GM21529 (cell line): ENCODE measurements at regions not wholly inside any gene's neighbourhood (a gene's known extent, or its start where the extent isn't known, plus 50 kb on each side); places are given as distances from the start of the nearest gene placed in this dataset.

Experiments used
- ATAC-seq: cut with Tn5 transposase; IDR thresholded peaks from one replicate; pipeline ENCODE4 v1.9.1; 2021; ENCODE audit not compliant: unreplicated experiment

DNA sequence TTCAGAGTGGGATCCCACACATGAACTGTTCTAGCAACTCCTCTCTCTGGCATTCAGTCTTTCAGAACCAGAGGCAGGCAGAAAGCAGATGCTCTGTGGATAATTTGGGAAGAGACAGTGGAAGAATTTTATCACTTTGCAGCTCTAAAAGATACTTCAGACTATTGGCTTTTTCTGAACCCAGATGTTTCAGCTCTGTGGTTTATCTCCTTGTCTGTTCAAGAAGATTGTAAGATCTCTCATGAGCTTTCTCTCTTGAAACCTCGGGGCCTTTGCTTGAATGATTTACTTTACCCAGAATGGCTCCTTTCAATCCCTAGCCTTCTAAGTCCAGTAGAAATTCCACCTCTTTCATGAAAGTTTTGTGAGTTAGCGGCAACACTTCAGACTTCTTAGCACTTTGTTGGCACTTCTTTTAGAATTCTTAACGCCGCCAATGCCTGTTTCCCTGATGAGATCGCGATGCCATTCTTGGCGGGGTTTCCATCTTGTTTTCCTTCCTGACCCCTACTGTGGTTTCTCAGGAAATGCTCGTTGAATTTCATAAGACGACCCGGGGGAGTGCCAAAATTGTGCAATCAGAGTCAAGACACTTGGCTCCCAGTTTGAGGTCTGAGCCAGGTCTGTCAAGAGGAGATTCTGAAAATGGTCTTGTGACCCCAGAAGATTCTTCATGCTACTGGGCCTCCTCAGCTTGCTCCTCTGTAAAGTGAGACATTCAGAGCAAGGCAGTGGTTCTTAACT lies 107.0 kb upstream of the PRICKLE1 start:
- ATAC-seq = no peak

DNA sequence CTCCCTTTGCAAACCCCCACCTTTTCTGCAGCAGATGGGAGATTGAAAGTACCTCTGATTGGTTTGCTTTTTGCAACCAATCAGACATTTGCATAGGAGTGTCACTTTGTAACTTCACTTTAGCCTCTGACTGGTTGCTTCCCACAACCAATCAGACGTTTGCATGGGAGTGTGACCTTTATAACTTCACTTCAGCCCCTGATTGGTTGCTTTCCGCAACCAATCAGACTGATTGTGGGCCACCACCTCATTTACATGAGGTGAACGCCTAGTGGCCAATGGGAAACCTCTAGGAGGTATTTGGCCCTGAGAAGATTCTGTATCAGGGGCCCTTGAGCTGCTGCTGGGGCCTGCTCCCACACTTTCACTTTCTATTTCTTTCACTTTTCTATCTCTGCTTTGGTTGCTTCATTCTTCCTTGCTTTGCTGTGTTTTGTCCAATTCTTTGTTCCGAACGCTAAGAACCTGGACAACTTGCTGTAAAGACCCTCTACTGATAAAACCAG lies 106.0 kb upstream of the PRICKLE1 start:
- no peak for ATAC-seq

DNA sequence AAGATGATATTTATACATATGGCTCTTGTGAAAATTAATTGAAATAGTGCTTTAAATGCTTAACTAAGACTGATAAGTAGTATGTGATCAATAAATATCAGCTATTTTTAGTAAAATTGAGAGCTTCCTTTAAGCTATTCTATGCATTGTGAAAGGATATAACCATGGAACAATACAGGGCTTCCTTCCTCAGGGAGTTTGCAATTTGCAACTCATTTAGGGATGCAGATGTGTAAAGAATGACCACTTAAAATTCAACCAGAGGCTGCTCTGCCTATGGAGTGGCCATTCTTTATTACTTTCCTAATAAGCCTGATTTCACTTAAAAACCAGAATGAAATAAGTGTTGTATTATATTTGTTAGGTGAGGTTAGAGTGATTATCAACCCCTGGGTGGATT lies 103.2 kb upstream of the PRICKLE1 start:
- no peak for ATAC-seq

DNA sequence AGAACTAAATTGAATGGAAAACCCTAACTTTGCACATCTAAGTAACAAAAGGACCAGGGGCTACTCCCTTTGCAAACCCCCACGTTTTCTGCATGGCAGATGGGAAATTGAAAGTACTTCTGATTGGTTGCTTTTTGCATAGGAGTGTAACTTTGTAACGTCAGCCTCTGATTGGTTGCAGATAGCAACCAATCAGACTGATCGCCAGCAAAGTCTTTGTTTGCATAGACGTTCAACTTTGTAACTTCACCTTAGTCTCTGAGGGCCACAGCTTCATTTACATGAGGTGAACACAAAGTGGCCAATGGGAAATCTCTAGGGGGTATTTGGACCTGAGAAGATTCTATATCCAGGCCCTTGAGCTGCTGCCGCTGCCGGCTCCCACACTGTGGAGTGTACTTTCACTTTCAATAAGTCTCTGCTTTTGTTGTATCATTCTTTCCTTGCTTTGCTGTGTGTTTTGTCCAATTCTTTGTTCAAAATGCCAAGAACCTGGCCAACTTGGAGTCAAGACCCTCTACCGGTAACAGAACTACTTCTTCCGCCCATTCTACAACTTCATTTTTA lies 102.5 kb upstream of the PRICKLE1 start:
- no peak for ATAC-seq

DNA sequence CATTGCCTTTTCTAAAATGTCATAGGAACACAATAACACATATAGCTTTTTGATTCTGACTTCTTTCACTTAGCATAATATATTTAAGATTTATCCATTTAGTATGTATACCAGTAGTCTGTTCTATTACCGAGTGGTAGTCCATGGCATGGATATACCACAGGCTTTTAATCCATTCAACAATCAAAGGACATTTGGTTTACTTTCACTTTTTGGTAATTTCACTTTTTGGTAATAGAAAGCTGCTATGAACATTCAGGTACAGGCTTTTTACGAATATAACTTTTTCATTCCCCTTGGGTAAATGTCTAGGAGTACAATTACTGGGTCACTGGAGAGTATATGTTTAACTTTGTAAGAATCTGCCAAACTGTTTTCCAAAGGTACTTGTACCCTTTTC lies 100.7 kb upstream of the PRICKLE1 start:
- no peak for ATAC-seq

DNA sequence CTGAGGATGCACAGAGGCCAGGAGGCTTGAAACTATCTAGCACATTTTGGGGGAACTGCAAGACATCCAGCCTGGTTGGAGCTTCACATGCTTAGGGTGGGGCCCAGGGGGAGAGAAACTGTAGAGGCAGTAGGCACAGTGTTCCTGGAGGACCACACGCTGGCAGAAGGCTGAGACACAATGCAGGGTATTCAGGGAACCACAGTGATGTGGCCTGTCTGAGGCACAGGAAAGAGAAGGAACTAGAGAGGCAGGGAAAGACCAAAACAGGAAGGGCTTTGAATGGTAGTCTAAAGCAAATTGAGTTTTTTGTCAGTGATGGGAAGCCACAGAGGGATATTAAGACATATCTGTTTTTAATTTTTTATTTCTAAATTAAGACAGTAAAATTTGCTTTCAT lies 100.2 kb upstream of the PRICKLE1 start:
- no peak for ATAC-seq

DNA sequence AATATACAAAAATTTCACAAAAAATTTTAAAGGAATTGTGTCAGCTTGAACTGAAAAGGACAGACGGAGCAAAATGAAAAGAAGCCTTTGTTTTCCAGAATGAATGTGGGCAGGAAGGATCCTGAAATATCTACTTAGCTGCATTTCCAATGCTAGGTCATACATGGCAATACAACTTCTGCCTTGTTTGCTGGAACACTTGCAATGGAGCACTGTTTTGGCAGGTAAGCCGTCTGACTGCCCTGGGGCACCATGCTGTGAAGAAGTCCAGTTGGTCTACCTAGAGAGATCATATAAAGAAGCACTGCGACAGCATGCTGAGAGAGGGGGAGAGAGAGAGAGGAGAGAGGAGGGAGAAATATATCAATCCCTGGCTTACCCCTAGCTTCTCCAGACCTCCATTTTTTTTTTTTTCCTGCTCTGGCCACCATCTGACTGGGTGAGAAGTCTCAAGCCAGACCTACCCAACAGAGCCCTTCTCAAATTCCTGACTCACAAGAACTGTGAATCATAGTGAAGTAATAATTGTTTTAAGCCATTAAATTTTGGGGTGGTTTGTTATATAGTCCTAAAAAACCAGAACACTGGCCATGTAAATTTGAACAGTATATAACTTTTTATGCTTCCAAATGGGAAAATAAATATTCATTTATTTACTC lies 97.1 kb upstream of the PRICKLE1 start:
- no peak for ATAC-seq

DNA sequence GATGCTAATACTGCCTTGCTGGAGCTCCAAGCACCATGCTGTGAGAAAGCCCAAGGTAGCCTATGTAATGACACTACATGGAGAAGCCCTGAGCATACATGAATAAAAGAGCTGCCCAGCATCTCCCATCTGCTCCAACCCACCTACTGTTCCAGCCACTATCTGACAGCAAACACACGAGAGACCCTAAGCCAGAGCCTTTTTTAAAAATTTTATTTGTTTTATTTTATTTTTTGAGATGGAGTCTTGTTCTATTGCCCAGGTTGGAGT lies 95.2 kb upstream of the PRICKLE1 start:
- no peak for ATAC-seq

DNA sequence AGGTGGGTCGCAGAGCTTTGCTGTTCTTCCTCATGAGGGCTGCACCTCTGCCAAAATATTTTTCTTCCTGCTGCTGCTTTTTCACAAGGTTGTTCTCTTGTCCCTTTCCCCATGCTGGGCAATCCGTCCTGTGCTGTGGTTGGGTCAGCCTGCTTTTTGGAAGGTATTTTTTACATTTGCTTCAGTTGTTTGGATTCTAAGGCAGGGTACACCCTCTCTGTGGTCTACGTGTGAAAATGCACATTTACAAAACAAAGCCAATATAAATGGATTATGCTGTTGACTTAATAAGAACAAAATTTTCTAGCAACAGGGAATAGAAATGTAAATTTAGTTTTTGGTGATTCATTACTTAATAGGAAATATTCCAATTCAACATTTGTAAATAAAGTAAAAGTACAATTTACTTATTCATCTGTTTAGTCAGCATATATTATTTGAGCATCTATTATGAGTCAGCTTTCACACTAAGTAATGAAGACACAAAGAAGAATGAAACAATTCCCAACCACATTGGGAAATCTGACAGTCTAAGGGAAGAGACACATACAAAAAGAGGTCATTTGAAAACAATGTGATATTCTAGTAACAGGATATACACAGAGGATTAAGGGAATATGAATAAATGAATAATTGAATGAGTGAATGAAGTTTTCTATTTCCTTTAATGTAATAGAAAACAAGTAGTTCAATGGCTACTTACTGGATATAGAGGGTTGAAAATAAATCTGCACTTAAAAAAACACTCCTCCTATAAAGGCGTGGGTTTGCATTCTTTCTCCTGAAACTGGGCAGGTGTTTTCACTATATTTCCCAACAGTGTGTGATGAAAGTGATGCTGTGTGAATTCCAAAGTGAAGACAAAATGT lies 94.6 kb upstream of the PRICKLE1 start:
- ATAC-seq = no peak

DNA sequence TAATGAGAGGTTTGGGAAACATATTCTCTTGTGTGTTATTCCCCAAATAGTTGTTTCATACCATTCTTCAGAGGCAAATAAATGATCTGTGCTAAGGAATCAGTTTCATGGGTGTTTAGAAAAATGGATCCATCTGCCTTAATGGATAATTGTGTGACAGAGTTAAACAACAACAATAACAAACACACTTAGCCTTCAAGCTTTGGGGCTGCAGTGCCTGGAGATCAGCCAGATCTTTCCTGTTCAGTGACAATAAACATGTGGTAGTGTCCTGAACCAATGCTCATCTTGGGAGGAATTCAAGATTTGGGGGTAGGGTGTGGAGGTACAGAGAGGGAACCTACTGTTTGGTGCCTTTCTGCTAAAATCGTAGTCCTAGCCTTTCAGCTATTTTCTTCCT lies 93.7 kb upstream of the PRICKLE1 start:
- no peak for ATAC-seq

DNA sequence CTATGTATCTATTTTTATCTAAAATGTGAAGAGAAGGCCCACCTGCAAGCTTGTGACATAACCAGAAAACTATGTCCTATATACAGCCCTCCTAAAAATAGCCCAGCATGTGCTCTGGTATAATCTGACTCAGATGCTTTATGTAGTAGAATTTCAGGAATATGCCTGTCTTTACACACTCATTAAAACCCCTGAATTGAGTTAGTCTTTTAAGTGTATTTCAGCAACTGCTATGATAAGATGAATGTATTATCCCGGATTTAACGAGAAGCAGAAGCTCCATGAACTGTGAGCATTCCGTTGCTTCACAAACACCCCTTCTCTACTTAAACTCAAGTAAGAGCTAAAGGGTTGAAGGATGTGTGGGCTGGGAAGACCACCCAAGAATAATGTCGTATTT lies 89.9 kb upstream of the PRICKLE1 start:
- ATAC-seq = no peak

DNA sequence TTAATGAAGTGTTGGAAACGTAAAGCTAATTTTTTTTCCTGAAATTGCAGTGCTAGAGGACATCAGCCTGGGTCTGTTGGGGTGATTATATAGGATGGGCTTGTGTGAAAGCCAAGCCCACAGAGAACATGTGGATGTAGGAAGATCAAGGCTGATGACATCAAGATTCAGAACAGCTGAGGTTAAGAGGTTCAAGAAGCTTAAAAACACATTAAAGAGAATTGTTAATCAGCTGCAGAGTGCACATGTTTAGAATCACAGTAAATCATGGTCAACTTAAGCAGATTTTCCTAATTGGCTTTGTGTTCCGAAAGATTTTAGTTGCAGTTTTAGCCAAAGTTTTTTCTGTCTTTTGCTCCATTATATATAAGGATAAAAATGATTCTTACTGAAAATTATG lies 87.9 kb upstream of the PRICKLE1 start:
- ATAC-seq = no peak

DNA sequence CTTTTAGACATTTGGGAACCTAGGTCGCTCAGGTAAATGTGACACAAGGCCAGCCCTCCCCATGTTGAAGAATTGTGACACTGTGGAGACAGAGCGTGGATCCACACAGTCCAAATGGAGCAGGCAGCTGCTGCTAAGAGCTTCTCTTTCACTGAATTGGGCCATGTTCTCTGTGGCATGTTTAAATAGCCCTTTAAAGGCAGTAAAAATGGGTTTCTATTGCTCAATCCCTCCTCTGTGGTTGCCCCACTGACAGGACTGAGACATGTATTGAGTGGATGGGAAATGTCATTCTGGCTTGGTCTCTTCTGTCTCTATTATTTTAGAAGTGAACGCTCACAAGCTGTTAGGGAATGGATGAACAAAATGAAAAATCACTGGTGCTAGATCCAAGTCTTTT lies 84.0 kb upstream of the PRICKLE1 start:
- no peak for ATAC-seq

DNA sequence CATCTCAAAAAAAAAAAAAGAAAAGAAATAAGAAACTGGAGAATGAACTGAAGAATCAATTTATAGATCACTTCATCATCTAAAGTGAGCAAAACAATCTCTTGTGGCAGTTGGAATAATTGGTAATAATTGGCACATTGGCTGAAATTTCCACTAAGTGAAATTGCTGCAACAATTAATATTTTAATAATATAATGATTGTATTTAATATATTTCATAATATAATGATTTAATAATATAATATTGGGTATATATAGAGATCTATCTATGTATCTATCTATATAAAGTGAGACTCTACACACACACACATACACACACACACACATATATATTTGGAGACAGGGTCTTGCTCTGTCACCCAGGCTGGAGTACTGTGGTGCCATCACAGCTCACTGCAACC lies 81.2 kb upstream of the PRICKLE1 start:
- no peak for ATAC-seq

DNA sequence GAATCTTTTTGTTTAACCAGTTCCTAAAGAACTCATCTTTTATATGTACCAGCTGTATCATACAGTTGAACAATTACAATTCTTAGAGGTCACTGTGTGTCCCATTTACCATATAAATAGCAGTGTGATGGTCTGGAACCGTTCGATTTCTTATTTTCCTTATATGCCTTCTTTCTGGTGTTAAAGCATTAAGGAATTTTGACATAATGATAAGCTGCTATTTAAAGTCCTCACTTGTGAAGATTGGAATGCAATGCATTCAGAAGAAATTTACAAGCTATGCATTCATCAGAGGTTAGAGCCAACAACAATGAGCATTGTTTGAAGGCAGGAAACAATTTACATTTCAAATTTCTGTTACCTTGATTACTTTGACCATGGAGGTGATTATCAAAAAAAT lies 80.0 kb upstream of the PRICKLE1 start:
- no peak for ATAC-seq

DNA sequence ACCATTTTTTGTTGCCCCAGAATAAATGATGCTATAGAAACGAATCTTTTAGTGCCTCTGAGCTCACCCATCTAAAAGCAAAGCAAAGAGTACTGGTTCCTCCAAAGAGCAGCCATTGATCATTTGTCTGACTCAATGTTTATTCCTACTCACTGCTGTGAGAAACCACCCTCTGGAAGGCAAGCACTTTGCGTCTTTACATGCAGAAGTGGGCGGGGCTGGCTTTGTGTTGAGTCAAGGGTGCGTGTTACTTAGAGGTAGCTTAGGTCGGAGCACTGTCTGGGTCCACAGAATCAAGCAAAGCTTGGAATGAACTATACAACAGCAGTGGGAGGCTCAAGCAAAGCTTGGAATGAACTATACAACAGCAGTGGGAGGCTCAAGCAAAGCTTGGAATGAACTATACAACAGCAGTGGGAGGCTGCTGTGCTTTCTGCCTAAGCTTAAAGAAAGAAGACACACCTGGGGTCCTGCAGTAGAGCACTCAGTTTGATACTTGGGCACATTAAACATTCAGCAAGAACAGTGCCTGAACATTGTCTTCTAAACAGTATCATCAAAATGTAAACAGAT lies 77.2 kb upstream of the PRICKLE1 start:
- no peak for ATAC-seq

DNA sequence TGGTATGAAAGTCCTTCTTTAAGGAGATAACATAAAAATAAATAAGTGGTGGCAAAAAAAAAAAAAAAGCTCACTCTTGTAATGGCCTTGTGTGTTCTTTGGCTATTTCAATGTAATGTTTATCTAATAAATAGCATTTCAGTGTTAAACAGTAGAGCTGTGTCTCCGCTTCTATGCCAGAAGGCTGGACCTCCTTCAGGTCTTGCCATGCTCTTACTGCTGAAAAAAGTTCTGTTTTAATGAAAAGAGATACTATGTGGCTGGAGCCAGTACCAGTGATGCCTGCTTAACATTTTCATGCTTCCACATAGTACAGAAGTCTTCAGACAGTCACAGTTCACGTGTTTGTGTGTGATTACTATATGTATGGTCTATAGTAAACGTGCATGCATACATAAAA lies 74.1 kb upstream of the PRICKLE1 start:
- ATAC-seq = no peak

DNA sequence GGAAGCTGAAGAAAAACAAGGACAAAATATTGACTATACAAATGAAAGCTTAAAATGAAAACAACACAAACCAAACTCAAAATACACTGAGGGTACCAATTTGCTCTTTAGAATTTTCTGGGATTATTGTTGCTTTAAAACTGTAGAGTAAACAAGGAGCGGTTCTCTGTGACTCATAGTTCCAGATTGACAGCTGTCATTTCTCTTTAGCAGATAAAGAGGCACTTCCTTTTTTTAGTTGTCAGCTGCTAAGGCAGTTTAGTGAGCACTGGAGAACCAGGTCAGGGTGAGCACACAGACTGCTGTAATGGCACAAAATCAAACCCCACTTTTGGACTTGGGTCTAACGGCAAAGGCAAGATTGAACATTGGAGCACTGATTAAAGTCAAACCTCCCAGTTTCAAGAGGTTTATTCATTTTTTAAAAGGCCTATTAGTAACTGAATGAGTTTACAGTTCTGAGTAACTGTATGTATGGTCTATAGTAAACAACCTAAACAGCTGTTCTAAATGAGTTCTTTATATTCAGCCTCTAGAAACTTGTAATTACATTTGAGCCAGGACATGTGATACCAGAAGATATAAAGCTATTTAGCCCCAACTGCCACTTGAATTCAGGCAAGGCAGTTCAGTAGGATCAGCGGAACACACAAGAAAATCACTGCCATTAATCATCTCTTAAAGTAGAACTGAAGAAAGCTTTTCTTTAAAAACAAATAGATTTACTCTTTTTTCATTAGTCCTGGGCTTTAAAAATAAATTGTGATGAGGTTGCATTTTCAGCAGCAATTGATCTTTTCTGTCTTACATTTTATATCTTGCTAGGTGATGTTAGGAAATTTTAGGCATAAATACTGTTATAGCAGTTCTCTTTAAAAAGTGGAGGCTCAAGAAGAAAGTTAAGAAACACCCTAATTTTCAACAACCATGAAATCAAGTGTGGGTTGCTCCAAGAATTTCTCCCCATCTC lies 71.7 kb upstream of the PRICKLE1 start:
- no peak for ATAC-seq

DNA sequence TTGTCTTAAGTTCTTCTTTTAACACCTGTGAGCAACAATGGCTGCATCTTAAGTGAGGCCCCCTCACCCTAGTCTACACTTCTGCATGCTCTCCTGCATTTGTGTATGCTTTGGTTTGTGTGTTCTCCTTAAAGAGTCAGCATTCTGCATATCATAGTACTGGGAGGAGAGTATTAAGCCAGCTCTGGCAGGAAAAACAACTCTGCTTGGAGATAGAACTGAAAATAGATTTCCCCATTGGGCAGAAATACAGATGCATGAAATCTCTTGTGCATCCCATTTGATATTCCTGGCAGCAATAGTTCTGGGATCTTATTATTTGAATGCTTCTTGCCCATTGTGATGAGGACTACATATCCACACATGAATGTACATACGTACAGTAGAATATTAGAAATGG lies 70.6 kb upstream of the PRICKLE1 start:
- ATAC-seq = no peak

DNA sequence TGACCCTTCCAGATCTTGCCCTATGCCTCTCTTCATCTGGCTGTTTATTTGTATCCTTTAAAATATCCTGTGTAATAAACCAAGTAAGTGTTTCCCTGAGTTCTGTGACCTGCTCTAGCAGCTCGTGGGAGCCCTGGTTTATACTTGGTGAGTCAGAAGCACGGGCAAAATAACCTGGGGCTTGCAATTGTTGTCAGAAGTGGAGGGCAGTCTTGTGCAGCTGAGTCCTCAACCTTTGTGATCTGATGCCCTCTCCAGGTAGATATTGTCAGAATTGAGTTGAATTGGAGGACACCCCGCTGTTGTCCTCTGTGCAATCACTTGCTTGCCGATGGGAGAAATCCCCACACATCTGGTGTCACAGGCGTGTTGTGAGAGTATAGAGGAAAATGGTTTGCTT lies 62.5 kb upstream of the PRICKLE1 start:
- no peak for ATAC-seq
